T-helper 1 cell treated with Interleukin-12 subunit alpha and Interleukin-12 subunit beta and Interleukin-4 antibody, amounts not matched to agents 30 μg/mL and 1 μg/mL, for 36 hours (primary cell): ENCODE measurements at regions not wholly inside any gene's neighbourhood (a gene's known extent, or its start where the extent isn't known, plus 50 kb on each side); places are given as distances from the start of the nearest gene placed in this dataset.

Source experiments
- H3K27ac Mint-ChIP-seq: one replicate; pipeline ENCODE4 v1.8.0; 2021; ENCODE audit warnings: mild to moderate bottlenecking, mixed read lengths
- H3K27me3 Mint-ChIP-seq: one replicate; pipeline ENCODE4 v1.8.0; 2021; ENCODE audit warnings: low read depth, mixed read lengths
- H3K36me3 Mint-ChIP-seq: one replicate; pipeline ENCODE4 v1.8.0; 2021; ENCODE audit warnings: low read depth, mixed read lengths
- H3K4me1 Mint-ChIP-seq: one replicate; pipeline ENCODE4 v1.8.0; 2021; ENCODE audit warnings: low read depth, mixed read lengths
- H3K4me3 Mint-ChIP-seq: one replicate; pipeline ENCODE4 v1.8.0; 2021; ENCODE audit warnings: mild to moderate bottlenecking, moderate library complexity, mixed read lengths
- H3K9me3 Mint-ChIP-seq: one replicate; pipeline ENCODE4 v1.8.0; 2021; ENCODE audit warnings: mixed read lengths

GRCh38 chr12:91989143-91989542 is 156.5 kb downstream of the BTG1 start:
- peaks cover 13% of the 10 kb centered on the region for H3K4me1 Mint-ChIP-seq
- H3K27me3 Mint-ChIP-seq: no peaks in the 10 kb centered on the region
- peaks cover 2% of the 10 kb centered on the region for H3K36me3 Mint-ChIP-seq
- no peaks in the 10 kb centered on the region for H3K9me3 Mint-ChIP-seq
- H3K4me3 Mint-ChIP-seq: no peak overlapping the region
- H3K27ac Mint-ChIP-seq: no peak overlapping the region

- no peaks in the 10 kb centered on the region for H3K9me3 Mint-ChIP-seq
- H3K27me3 Mint-ChIP-seq: no peaks in the 10 kb centered on the region
- peaks cover 13% of the 10 kb centered on the region for H3K4me1 Mint-ChIP-seq
- H3K27ac Mint-ChIP-seq: no peak overlapping the region
- H3K36me3 Mint-ChIP-seq: peaks cover 1% of the 10 kb centered on the region
- H3K4me3 Mint-ChIP-seq: no peak overlapping the region
Measured at GRCh38 chr12:91988086-91988923, 157.3 kb downstream of the BTG1 start.

GRCh38 chr12:91986084-91986483 is 159.6 kb downstream of the BTG1 start:
- H3K4me3 Mint-ChIP-seq: no peak overlapping the region

GRCh38 chr12:91985002-91985787 is 160.5 kb downstream of the BTG1 start:
- no peak overlapping the region for H3K4me3 Mint-ChIP-seq
- H3K4me1 Mint-ChIP-seq: peaks cover 10% of the 10 kb centered on the region
- no peaks in the 10 kb centered on the region for H3K9me3 Mint-ChIP-seq
- no peaks in the 10 kb centered on the region for H3K27me3 Mint-ChIP-seq
- H3K27ac Mint-ChIP-seq: no peak overlapping the region
- H3K36me3 Mint-ChIP-seq: peaks cover 2% of the 10 kb centered on the region

More at GRCh38 chr12:91986084-91986483, 159.6 kb downstream of the BTG1 start:
- H3K27ac Mint-ChIP-seq: no peak overlapping the region
- H3K9me3 Mint-ChIP-seq: no peaks in the 10 kb centered on the region
- H3K27me3 Mint-ChIP-seq: no peaks in the 10 kb centered on the region
- peaks cover 11% of the 10 kb centered on the region for H3K4me1 Mint-ChIP-seq
- H3K36me3 Mint-ChIP-seq: no peaks in the 10 kb centered on the region

GRCh38 chr12:91984556-91984955 is 161.1 kb downstream of the BTG1 start:
- Mint-ChIP-seq H3K36me3 (peaks cover 2% of the 10 kb centered on the region), H3K27ac (no peak overlapping the region), H3K9me3 (no peaks in the 10 kb centered on the region), H3K27me3 (no peaks in the 10 kb centered on the region), H3K4me3 (no peak overlapping the region), H3K4me1 (peaks cover 8% of the 10 kb centered on the region)

GRCh38 chr12:91983935-91984334 is 161.7 kb downstream of the BTG1 start:
- Mint-ChIP-seq H3K27me3 (no peaks in the 10 kb centered on the region), H3K4me1 (peaks cover 8% of the 10 kb centered on the region), H3K36me3 (peaks cover 2% of the 10 kb centered on the region), H3K27ac (no peak overlapping the region), H3K9me3 (no peaks in the 10 kb centered on the region), H3K4me3 (no peak overlapping the region)

GRCh38 chr12:91982946-91983345 is 162.7 kb downstream of the BTG1 start:
- Mint-ChIP-seq H3K4me1 (peaks cover 16% of the 10 kb centered on the region), H3K4me3 (no peak overlapping the region), H3K36me3 (peaks cover 9% of the 10 kb centered on the region), H3K9me3 (no peaks in the 10 kb centered on the region), H3K27ac (no peak overlapping the region), H3K27me3 (no peaks in the 10 kb centered on the region)

- Mint-ChIP-seq H3K4me3 (no peak overlapping the region), H3K9me3 (peaks cover 7% of the 10 kb centered on the region), H3K36me3 (peaks cover 11% of the 10 kb centered on the region), H3K27ac (no peak overlapping the region), H3K27me3 (no peaks in the 10 kb centered on the region), H3K4me1 (peaks cover 13% of the 10 kb centered on the region)
Measured at GRCh38 chr12:91980389-91980821, 165.2 kb downstream of the BTG1 start.

GRCh38 chr12:91978143-91978542 is 167.5 kb downstream of the BTG1 start:
- H3K9me3 Mint-ChIP-seq: peaks cover 7% of the 10 kb centered on the region
- H3K27me3 Mint-ChIP-seq: no peaks in the 10 kb centered on the region
- peak overlapping the region; percentile 1 for H3K4me3 Mint-ChIP-seq
- H3K27ac Mint-ChIP-seq: peak overlapping the region; percentile 5
- H3K4me1 Mint-ChIP-seq: peaks cover 10% of the 10 kb centered on the region
- H3K36me3 Mint-ChIP-seq: peaks cover 11% of the 10 kb centered on the region

GRCh38 chr12:91975891-91976290 is 169.8 kb downstream of the BTG1 start:
- Mint-ChIP-seq H3K27ac (no peak overlapping the region), H3K27me3 (no peaks in the 10 kb centered on the region), H3K9me3 (peaks cover 14% of the 10 kb centered on the region), H3K36me3 (peaks cover 9% of the 10 kb centered on the region), H3K4me3 (no peak overlapping the region), H3K4me1 (peaks cover 10% of the 10 kb centered on the region)

- Mint-ChIP-seq H3K9me3 (peaks cover 18% of the 10 kb centered on the region), H3K27me3 (no peaks in the 10 kb centered on the region), H3K36me3 (peaks cover 10% of the 10 kb centered on the region), H3K4me3 (no peak overlapping the region), H3K27ac (no peak overlapping the region), H3K4me1 (peaks cover 10% of the 10 kb centered on the region)
Measured at GRCh38 chr12:91974541-91975085, 171.0 kb downstream of the BTG1 start.

- Mint-ChIP-seq H3K27ac (no peak overlapping the region), H3K36me3 (peaks cover 10% of the 10 kb centered on the region), H3K27me3 (no peaks in the 10 kb centered on the region), H3K9me3 (peaks cover 18% of the 10 kb centered on the region), H3K4me1 (peaks cover 9% of the 10 kb centered on the region), H3K4me3 (no peak overlapping the region)
Measured at GRCh38 chr12:91973813-91974212, 171.8 kb downstream of the BTG1 start.

GRCh38 chr12:91972896-91973295 is 172.8 kb downstream of the BTG1 start:
- Mint-ChIP-seq H3K9me3 (peaks cover 18% of the 10 kb centered on the region), H3K4me3 (no peak overlapping the region), H3K36me3 (peaks cover 4% of the 10 kb centered on the region), H3K27ac (no peak overlapping the region), H3K4me1 (peaks cover 3% of the 10 kb centered on the region), H3K27me3 (no peaks in the 10 kb centered on the region)

GRCh38 chr12:91968777-91969171 is 176.9 kb downstream of the BTG1 start:
- Mint-ChIP-seq H3K9me3 (peaks cover 11% of the 10 kb centered on the region), H3K27me3 (no peaks in the 10 kb centered on the region), H3K27ac (no peak overlapping the region), H3K4me1 (no peaks in the 10 kb centered on the region), H3K4me3 (no peak overlapping the region), H3K36me3 (peaks cover 4% of the 10 kb centered on the region)
